ENCODE measurements at regions not wholly inside any gene's neighbourhood (a gene's known extent, or its start where the extent isn't known, plus 50 kb on each side); places are given as distances from the start of the nearest gene placed in this dataset.

GRCh38 chr5:67272453-67273130 is 76.0 kb upstream of the CD180 start:
- H3K9ac ChIP-seq (ENCODE audit: extremely low read depth, insufficient read length, low read length), result no peak overlapping the region
- H3K4me1 ChIP-seq (ENCODE audit: insufficient read depth, low read length), result no peaks in the 10 kb centered on the region
- no peak for TF ChIP-seq CTCF (conservative IDR thresholded peaks at IDR 0.05)
- H3K27ac ChIP-seq (ENCODE audit: insufficient read length, low read depth, low read length), result no peak overlapping the region
- Mint-ChIP-seq H3K9me3 (peaks cover 4 to 11% of the 10 kb centered on the region in 2 experiments), H3K4me1 (no peaks in the 10 kb centered on the region), H3K4me3 (no peak overlapping the region), H3K27me3 (ENCODE audit: low read depth) (no peaks in the 10 kb centered on the region), H3K36me3 (ENCODE audit: insufficient read depth in 1 of 3, low read depth in 3 of 3) (peaks cover 0 to 7% (median 4%) of the 10 kb centered on the region in 3 experiments; a peak in 5 of 7 replicates), H3K27ac (no peak overlapping the region)
- no peak overlapping the region for H2BK12ac ChIP-seq (ENCODE audit: insufficient read length, low read depth, low read length)
- H3K4ac ChIP-seq (ENCODE audit: low read depth, low read length), result no peak overlapping the region
- no peak overlapping the region for H3K18ac ChIP-seq (ENCODE audit: insufficient read length, low read depth, low read length)
- H2AFZ ChIP-seq (ENCODE audit: low read length), result no peak overlapping the region
- H3K9me3 ChIP-seq (ENCODE audit: control insufficient read depth, low read depth, low read length), result no peaks in the 10 kb centered on the region
- no peak overlapping the region for H4K5ac ChIP-seq (ENCODE audit: insufficient read length, low read depth, low read length)
- no peak overlapping the region for H4K91ac ChIP-seq (ENCODE audit: insufficient read length, low read depth, low read length)
- H2BK5ac ChIP-seq (ENCODE audit: insufficient read length, low read length), result no peak overlapping the region
- H3K27me3 ChIP-seq (ENCODE audit: insufficient read depth, low read length), result no peaks in the 10 kb centered on the region
- H2BK15ac ChIP-seq (ENCODE audit: low read depth, low read length), result no peak overlapping the region
- H3K79me1 ChIP-seq (ENCODE audit: insufficient read depth, low read depth, low read length, poor library complexity, severe bottlenecking), result no peaks in the 10 kb centered on the region
- H2BK20ac ChIP-seq (ENCODE audit: low read depth, low read length, poor library complexity, severe bottlenecking), result no peak overlapping the region
- no peak overlapping the region for H3T11ph ChIP-seq (ENCODE audit: low read length)
- no peaks in the 10 kb centered on the region for H3K79me2 ChIP-seq (ENCODE audit: insufficient read depth, low read length)
- H3K23me2 ChIP-seq (ENCODE audit: insufficient read length, low read depth, low read length, poor library complexity, severe bottlenecking), result no peaks in the 10 kb centered on the region
- no peak overlapping the region for H4K8ac ChIP-seq (replicated peaks; ENCODE audit: insufficient read length, low read depth, low read length)
- no peak overlapping the region for H3K23ac ChIP-seq (ENCODE audit: insufficient read length, low read depth, low read length)
- no peak for DNase-seq
- H3K14ac ChIP-seq (ENCODE audit: insufficient read depth, low read length), result no peak overlapping the region
- no peak overlapping the region for H2BK120ac ChIP-seq (ENCODE audit: low read depth, low read length, poor library complexity, severe bottlenecking)
- no peaks in the 10 kb centered on the region for H4K20me1 ChIP-seq (ENCODE audit: control insufficient read depth, insufficient read depth, insufficient read length)
- no peak overlapping the region for H2AK5ac ChIP-seq (ENCODE audit: insufficient read length, low read length)
- H3K56ac ChIP-seq (ENCODE audit: insufficient read length, low read depth, low read length), result no peak overlapping the region
- WGBS (ENCODE audit: extremely low coverage, insufficient read length, low lambda C conversion rate), result no CpG with 5 or more reads among the region's 7 CpGs
- no peak overlapping the region for H3K4me2 ChIP-seq (ENCODE audit: insufficient read depth, insufficient read length, low read length)
